ENCODE measurements at regions not wholly inside any gene's neighbourhood (a gene's known extent, or its start where the extent isn't known, plus 50 kb on each side); places are given as distances from the start of the nearest gene placed in this dataset.

GRCh38 chr6:54048782-54049181 is 62.5 kb upstream of the MLIP start:
- TF ChIP-seq CTCF (IDR thresholded peaks at IDR 0.05) (no peak), POLR2A (IDR thresholded peaks at IDR 0.05) (no peak)

All from Peyer's patch (tissue), 4 donors.